Activated CD4-positive, alpha-beta T cell treated with anti-CD3 and anti-CD28 coated beads, Interleukin-2, amount 10 ng/mL, durations not matched to agents 7 days and 5 days (primary cell): ENCODE measurements at regions not wholly inside any gene's neighbourhood (a gene's known extent, or its start where the extent isn't known, plus 50 kb on each side); places are given as distances from the start of the nearest gene placed in this dataset.

Source experiments
- CTCF ChIA-PET: fragments of 350-600 bp; sonication (Branson Sonifier 250); formaldehyde crosslinking; loops from one replicate; lab custom pipeline; 2021; ENCODE audit warnings: antibody characterized with exemption; lab: Charles Lee
- POLR2A ChIA-PET: fragments of 350-600 bp; sonication (Branson Sonifier 250); formaldehyde crosslinking; loops from one replicate; lab custom pipeline; 2021; ENCODE audit warnings: antibody characterized with exemption; lab: Charles Lee
- DNase-seq: peaks from one replicate; pipeline ENCODE4 v3.0.0-alpha.2; 2020
- H3K27ac Mint-ChIP-seq: one replicate; pipeline ENCODE4 v1.8.0; 2021; ENCODE audit warnings: mild to moderate bottlenecking, moderate library complexity, mixed read lengths
- H3K27me3 Mint-ChIP-seq: one replicate; pipeline ENCODE4 v1.8.0; 2021; ENCODE audit warnings: mixed read lengths
- H3K36me3 Mint-ChIP-seq: one replicate; pipeline ENCODE4 v1.8.0; 2021; ENCODE audit warnings: low read depth, mixed read lengths
- H3K4me1 Mint-ChIP-seq: one replicate; pipeline ENCODE4 v1.8.0; 2021; ENCODE audit warnings: mixed read lengths
- H3K4me3 Mint-ChIP-seq: one replicate; pipeline ENCODE4 v1.8.0; 2021; ENCODE audit warnings: mild to moderate bottlenecking, moderate library complexity, mixed read lengths
- H3K9me3 Mint-ChIP-seq: one replicate; pipeline ENCODE4 v1.8.0; 2021; ENCODE audit warnings: mixed read lengths

- no peak for DNase-seq
- Mint-ChIP-seq H3K27me3 (no peaks in the 10 kb centered on the region), H3K27ac (no peak overlapping the region), H3K4me1 (no peaks in the 10 kb centered on the region), H3K4me3 (no peak overlapping the region), H3K36me3 (no peaks in the 10 kb centered on the region), H3K9me3 (no peaks in the 10 kb centered on the region)
- ChIA-PET CTCF (no interaction called here), POLR2A (no interaction called here)
Measured at GRCh38 chr18:40930211-40930882, 1024.7 kb upstream of the PIK3C3 start.

- Mint-ChIP-seq H3K4me3 (no peak overlapping the region), H3K4me1 (no peaks in the 10 kb centered on the region), H3K36me3 (no peaks in the 10 kb centered on the region), H3K27me3 (no peaks in the 10 kb centered on the region), H3K9me3 (no peaks in the 10 kb centered on the region), H3K27ac (no peak overlapping the region)
- POLR2A ChIA-PET: no interaction called here
- DNase-seq: no peak
- CTCF ChIA-PET: no interaction called here
Measured at GRCh38 chr18:40929399-40929798, 1025.6 kb upstream of the PIK3C3 start.

GRCh38 chr18:40926679-40927078, 1028.4 kb upstream of the PIK3C3 start:
- no peak overlapping the region for H3K27ac Mint-ChIP-seq
- no peaks in the 10 kb centered on the region for H3K9me3 Mint-ChIP-seq
- H3K27me3 Mint-ChIP-seq: no peaks in the 10 kb centered on the region
- H3K36me3 Mint-ChIP-seq: no peaks in the 10 kb centered on the region
- H3K4me1 Mint-ChIP-seq: no peaks in the 10 kb centered on the region
- ChIA-PET CTCF (no interaction called here), POLR2A (no interaction called here)
- no peak overlapping the region for H3K4me3 Mint-ChIP-seq
- DNase-seq: no peak

GRCh38 chr18:40925071-40925541, 1029.9 kb upstream of the PIK3C3 start:
- POLR2A ChIA-PET: no interaction called here
- Mint-ChIP-seq H3K9me3 (no peaks in the 10 kb centered on the region), H3K36me3 (no peaks in the 10 kb centered on the region), H3K4me3 (no peak overlapping the region), H3K4me1 (no peaks in the 10 kb centered on the region), H3K27me3 (no peaks in the 10 kb centered on the region), H3K27ac (no peak overlapping the region)
- DNase-seq: no peak
- CTCF ChIA-PET: no interaction called here

- peaks cover 2% of the 10 kb centered on the region for H3K9me3 Mint-ChIP-seq
- no peak overlapping the region for H3K27ac Mint-ChIP-seq
- POLR2A ChIA-PET: no interaction called here
- CTCF ChIA-PET: no interaction called here
- H3K36me3 Mint-ChIP-seq: no peaks in the 10 kb centered on the region
- H3K4me1 Mint-ChIP-seq: no peaks in the 10 kb centered on the region
- H3K27me3 Mint-ChIP-seq: no peaks in the 10 kb centered on the region
- no peak for DNase-seq
- no peak overlapping the region for H3K4me3 Mint-ChIP-seq
Measured at GRCh38 chr18:40921845-40922629, 1033.0 kb upstream of the PIK3C3 start.

- CTCF ChIA-PET: no interaction called here
Measured at GRCh38 chr18:40917056-40917455, 1038.0 kb upstream of the PIK3C3 start.

GRCh38 chr18:40915724-40916123, 1039.3 kb upstream of the PIK3C3 start:
- Mint-ChIP-seq H3K4me3 (no peak overlapping the region), H3K27me3 (no peaks in the 10 kb centered on the region), H3K4me1 (no peaks in the 10 kb centered on the region), H3K36me3 (no peaks in the 10 kb centered on the region), H3K27ac (no peak overlapping the region), H3K9me3 (peaks cover 2% of the 10 kb centered on the region)
- POLR2A ChIA-PET: no interaction called here
- CTCF ChIA-PET: no interaction called here
- no peak for DNase-seq

More at GRCh38 chr18:40917056-40917455, 1038.0 kb upstream of the PIK3C3 start:
- Mint-ChIP-seq H3K4me3 (no peak overlapping the region), H3K27ac (no peak overlapping the region), H3K4me1 (no peaks in the 10 kb centered on the region), H3K27me3 (no peaks in the 10 kb centered on the region), H3K36me3 (no peaks in the 10 kb centered on the region), H3K9me3 (peaks cover 2% of the 10 kb centered on the region)
- no peak for DNase-seq
- POLR2A ChIA-PET: no interaction called here

- CTCF ChIA-PET: no interaction called here
- no peaks in the 10 kb centered on the region for H3K27me3 Mint-ChIP-seq
- H3K4me3 Mint-ChIP-seq: no peak overlapping the region
Measured at GRCh38 chr18:40911582-40912254, 1043.3 kb upstream of the PIK3C3 start.

GRCh38 chr18:40911041-40911440, 1044.0 kb upstream of the PIK3C3 start:
- H3K36me3 Mint-ChIP-seq: no peaks in the 10 kb centered on the region
- ChIA-PET CTCF (no interaction called here), POLR2A (no interaction called here)
- H3K27ac Mint-ChIP-seq: no peak overlapping the region
- H3K9me3 Mint-ChIP-seq: no peaks in the 10 kb centered on the region
- H3K4me1 Mint-ChIP-seq: no peaks in the 10 kb centered on the region
- no peak for DNase-seq
- H3K4me3 Mint-ChIP-seq: no peak overlapping the region
- no peaks in the 10 kb centered on the region for H3K27me3 Mint-ChIP-seq

More at GRCh38 chr18:40911582-40912254, 1043.3 kb upstream of the PIK3C3 start:
- Mint-ChIP-seq H3K9me3 (no peaks in the 10 kb centered on the region), H3K36me3 (no peaks in the 10 kb centered on the region), H3K4me1 (no peaks in the 10 kb centered on the region), H3K27ac (no peak overlapping the region)
- no peak for DNase-seq
- POLR2A ChIA-PET: no interaction called here

- no peaks in the 10 kb centered on the region for H3K27me3 Mint-ChIP-seq
- CTCF ChIA-PET: no interaction called here
- no peak overlapping the region for H3K4me3 Mint-ChIP-seq
- DNase-seq: no peak
- H3K9me3 Mint-ChIP-seq: no peaks in the 10 kb centered on the region
- H3K4me1 Mint-ChIP-seq: no peaks in the 10 kb centered on the region
- POLR2A ChIA-PET: no interaction called here
- H3K27ac Mint-ChIP-seq: no peak overlapping the region
- H3K36me3 Mint-ChIP-seq: no peaks in the 10 kb centered on the region
Measured at GRCh38 chr18:40907842-40908241, 1047.2 kb upstream of the PIK3C3 start.

- Mint-ChIP-seq H3K36me3 (no peaks in the 10 kb centered on the region), H3K27ac (no peak overlapping the region)
- POLR2A ChIA-PET: no interaction called here
Measured at GRCh38 chr18:40904295-40904694, 1050.7 kb upstream of the PIK3C3 start.

GRCh38 chr18:40902436-40902835, 1052.6 kb upstream of the PIK3C3 start:
- Mint-ChIP-seq H3K27me3 (no peaks in the 10 kb centered on the region), H3K9me3 (no peaks in the 10 kb centered on the region), H3K4me3 (no peak overlapping the region), H3K27ac (no peak overlapping the region), H3K4me1 (no peaks in the 10 kb centered on the region), H3K36me3 (no peaks in the 10 kb centered on the region)
- ChIA-PET CTCF (no interaction called here), POLR2A (no interaction called here)
- DNase-seq: no peak

More at GRCh38 chr18:40904295-40904694, 1050.7 kb upstream of the PIK3C3 start:
- Mint-ChIP-seq H3K4me3 (no peak overlapping the region), H3K4me1 (no peaks in the 10 kb centered on the region), H3K9me3 (no peaks in the 10 kb centered on the region), H3K27me3 (no peaks in the 10 kb centered on the region)
- no peak for DNase-seq
- CTCF ChIA-PET: no interaction called here

GRCh38 chr18:40897884-40898283, 1057.2 kb upstream of the PIK3C3 start:
- no peak overlapping the region for H3K27ac Mint-ChIP-seq
- H3K27me3 Mint-ChIP-seq: no peaks in the 10 kb centered on the region
- H3K9me3 Mint-ChIP-seq: no peaks in the 10 kb centered on the region
- H3K36me3 Mint-ChIP-seq: no peaks in the 10 kb centered on the region
- DNase-seq: no peak
- H3K4me1 Mint-ChIP-seq: no peaks in the 10 kb centered on the region
- H3K4me3 Mint-ChIP-seq: no peak overlapping the region
- ChIA-PET CTCF (no interaction called here), POLR2A (no interaction called here)
